HepG2 (cell line): ENCODE measurements at regions not wholly inside any gene's neighbourhood (a gene's known extent, or its start where the extent isn't known, plus 50 kb on each side); places are given as distances from the start of the nearest gene placed in this dataset.

Source experiments
- ATAC-seq: fragments of 200-7000 bp; cut with Tn5 transposase; 3 replicates; pipeline ENCODE4 v1.9.1; 2020; ENCODE audit warnings: mild to moderate bottlenecking, moderate library complexity
- BruUV-seq: library from RNA; stranded (reverse); fragments of 400-500 nt; replicated peaks from 2 replicates; lab custom pipeline; 2021; lab: Mats Ljungman, UMichigan
- CTCF ChIA-PET: fragments of 300-600 bp; formaldehyde crosslinking; extraction: SDS; loops from one replicate; lab custom pipeline; 2021; ENCODE audit warnings: low total read pairs, inconsistent platforms, low intra/inter-chr PET ratio; lab: Yijun Ruan, JAX
- POLR2A ChIA-PET: fragments of 350-600 bp; sonication (Branson Sonifier 250); formaldehyde crosslinking; loops from one replicate; lab custom pipeline; 2020; ENCODE audit warnings: antibody characterized with exemption, inconsistent platforms; lab: Yijun Ruan, JAX
- DNase-seq: peaks from one replicate; pipeline ENCODE4 v3.0.0-alpha.2; 2015; ENCODE audit warnings: low spot score
- FAIRE-seq: peaks from 3 replicates; lab custom pipeline; 2011; peaks lifted over from hg19 to GRCh38; lab: Jason Lieb, UNC
- H2AFZ ChIP-seq: one replicate; pipeline ENCODE4 v1.6.1; 2011; ENCODE audit warnings: low read length, inconsistent platforms
- H3K27ac ChIP-seq: fragments of 300-600 bp; 3 replicates; pipeline ENCODE4 v1.8.0; 2011; ENCODE audit warnings: mixed run types, mild to moderate bottlenecking, mixed read lengths, low read length, inconsistent platforms; ENCODE audit not compliant: insufficient read depth; ENCODE audit errors: extremely low read length
- H3K27me3 ChIP-seq, 2 experiments: fragments of 200-600 bp in 1 of 2; 2 replicates in 1 of 2; 3 replicates in 1 of 2; pipeline versions ENCODE4 v1.6.0 to v1.8.0; 2011; ENCODE audit warnings: low read length in 2 of 2, mild to moderate bottlenecking in 2 of 2, moderate library complexity in 2 of 2, inconsistent platforms in 1 of 2; ENCODE audit not compliant: insufficient read depth in 2 of 2, control insufficient read depth in 1 of 2
- H3K36me3 ChIP-seq, 2 experiments: fragments of 200-600 bp in 1 of 2; replicated peaks in 1 of 2; 2 replicates in 1 of 2; 3 replicates in 1 of 2; pipeline versions ENCODE4 v1.5.1 to v1.8.0; 2011; ENCODE audit warnings: low read length in 2 of 2, inconsistent platforms in 1 of 2; ENCODE audit not compliant: insufficient read depth in 2 of 2, control insufficient read depth in 1 of 2
- H3K4me1 ChIP-seq: 2 replicates; pipeline ENCODE4 v1.5.1; 2012; ENCODE audit warnings: low read length, inconsistent platforms; ENCODE audit not compliant: insufficient read depth
- H3K4me2 ChIP-seq: 2 replicates; pipeline ENCODE4 v1.6.0; 2011; ENCODE audit warnings: low read depth, low read length, inconsistent platforms
- H3K4me3 ChIP-seq, 3 experiments: fragments of 200-600 bp in 1 of 3; sonication (generic), shearing (Covaris generic) in 1 of 3; replicated peaks in 1 of 3; 2 replicates each; pipeline ENCODE4 v1.5.1; 2011 to 2016; ENCODE audit warnings: low read length in 3 of 3, inconsistent platforms in 2 of 3, low read depth in 2 of 3, mild to moderate bottlenecking in 2 of 3, control low read depth in 1 of 3, mixed read lengths in 1 of 3; ENCODE audit not compliant: insufficient read depth in 1 of 3
- H3K79me2 ChIP-seq: one replicate; pipeline ENCODE4 v1.6.1; 2011; ENCODE audit warnings: low read length, inconsistent platforms; ENCODE audit not compliant: insufficient read depth
- H3K9ac ChIP-seq: 2 replicates; pipeline ENCODE4 v1.6.0; 2011; ENCODE audit warnings: mild to moderate bottlenecking, low read depth, low read length, inconsistent platforms; ENCODE audit not compliant: insufficient read depth
- H3K9me3 ChIP-seq: 2 replicates; pipeline ENCODE4 v1.5.1; 2012; ENCODE audit warnings: mild to moderate bottlenecking, low read length
- H4K20me1 ChIP-seq: 2 replicates; pipeline ENCODE4 v1.6.0; 2011; ENCODE audit warnings: inconsistent platforms, mild to moderate bottlenecking, low read length, moderate library complexity; ENCODE audit not compliant: insufficient read depth
- DMAP1 ChIP-seq: IDR thresholded peaks from 2 replicates; pipeline ENCODE4 v1.6.1; 2016
- GTF2F1 ChIP-seq: fragments of 150-350 bp; IDR thresholded peaks from 2 replicates; pipeline ENCODE4 v1.6.1; 2014; ENCODE audit warnings: low read length
- MED1 ChIP-seq: sonication (generic); formaldehyde crosslinking; IDR thresholded peaks from 2 replicates; pipeline ENCODE4 v1.4.0; 2020; ENCODE audit warnings: missing genetic modification reagents
- MXI1 ChIP-seq: IDR thresholded peaks from 3 replicates; pipeline ENCODE4 v1.6.1; 2012; ENCODE audit warnings: low read depth, low read length, inconsistent platforms, borderline replicate concordance
- NFE2L2 ChIP-seq: fragments of 150-350 bp; IDR thresholded peaks from 2 replicates; pipeline ENCODE4 v1.6.1; 2014; ENCODE audit warnings: low read length
- POLR2A ChIP-seq, 2 experiments: IDR thresholded peaks; 2 replicates each; pipeline ENCODE4 v1.6.1; 2011; ENCODE audit warnings: low read depth in 2 of 2, low read length in 2 of 2, mild to moderate bottlenecking in 1 of 2, moderate library complexity in 1 of 2; ENCODE audit not compliant: insufficient read depth in 1 of 2
- TARDBP ChIP-seq: sonication (generic); formaldehyde crosslinking; IDR thresholded peaks from 2 replicates; pipeline ENCODE4 v1.8.0; 2022; ENCODE audit warnings: mild to moderate bottlenecking, missing genetic modification reagents
- ZBTB3 ChIP-seq: sonication (generic); formaldehyde crosslinking; IDR thresholded peaks from 2 replicates; pipeline ENCODE4 v1.4.0; 2020; ENCODE audit warnings: low read depth, mild to moderate bottlenecking, moderate library complexity, missing genetic modification reagents, borderline replicate concordance
- ZSCAN22 ChIP-seq: sonication (generic); formaldehyde crosslinking; IDR thresholded peaks from 2 replicates; pipeline ENCODE4 v1.4.0; 2020; ENCODE audit warnings: mild to moderate bottlenecking, missing genetic modification reagents
- ZXDC ChIP-seq: sonication (generic); formaldehyde crosslinking; IDR thresholded peaks from 2 replicates; pipeline ENCODE4 v1.5.0; 2020; ENCODE audit warnings: mild to moderate bottlenecking, missing genetic modification reagents
- WGBS: methylation state at CpG from one replicate; pipeline ENCODE4 v1.1.6; 2017; ENCODE audit warnings: low lambda C conversion rate; 5-methylcytosine and 5-hydroxymethylcytosine counted together
- in situ Hi-C: cut with HindIII; loops from 2 replicates; pipeline ENCODE4 v1.10.0; 2017; ENCODE audit warnings: low pct_unique_long_range_greater_than_20kb; ENCODE audit not compliant: extremely low pct_ligation_motif_present
- intact Hi-C: fragments of 100-400 bp; cut with micrococcal nuclease; formaldehyde crosslinking; loops from one replicate; pipeline ENCODE4 v1.10.0; 2022; ENCODE audit not compliant: unreplicated experiment
- TF ChIP-seq, protein P1 (sequence below): sonication (generic); formaldehyde crosslinking; IDR thresholded peaks from 2 replicates; pipeline ENCODE4 v1.8.0; 2022; ENCODE audit warnings: missing genetic modification reagents, mild to moderate bottlenecking, moderate library complexity, borderline replicate concordance
- TF ChIP-seq, protein P2 (sequence below): IDR thresholded peaks from 2 replicates; pipeline ENCODE4 v1.6.1; 2012; ENCODE audit warnings: low read depth, low read length, improper control_type of control experiment

- in situ Hi-C loops: no loop called here
- ATAC-seq: no peak
- CTCF ChIA-PET: no interaction called here
Observed at GRCh38 chr12:58314610-58315009, 373.2 kb downstream of the ATP23 start.

More at GRCh38 chr12:58314610-58315009, 373.2 kb downstream of the ATP23 start:
- 62% methylated on average over 5 of the region's 5 CpGs for WGBS
- intact Hi-C loops: no loop called here
- no TSS peak for BruUV-seq
- no peaks in the 10 kb centered on the region for H4K20me1 ChIP-seq
- no peak overlapping the region for H3K4me3 ChIP-seq
- no peak overlapping the region for H3K9ac ChIP-seq
- DNase-seq (no peak), FAIRE-seq (no peak)
- POLR2A ChIA-PET: no interaction called here
- H3K9me3 ChIP-seq: no peaks in the 10 kb centered on the region
- H3K27me3 ChIP-seq: no peaks in the 10 kb centered on the region
- H3K79me2 ChIP-seq: no peaks in the 10 kb centered on the region
- no peak overlapping the region for H3K4me2 ChIP-seq
- no peaks in the 10 kb centered on the region for H3K4me1 ChIP-seq
- H3K36me3 ChIP-seq: no peaks in the 10 kb centered on the region
- no peak overlapping the region for H2AFZ ChIP-seq
- TF ChIP-seq MXI1: no peak
- TF ChIP-seq GTF2F1: no peak
- no peak for TF ChIP-seq DMAP1
- TF ChIP-seq NFE2L2: no peak
- TF ChIP-seq ZSCAN22 (CRISPR knock-in tag): no peak
- no peak for TF ChIP-seq ZBTB3 (CRISPR knock-in tag)
- no peak for TF ChIP-seq MED1 (CRISPR knock-in tag)
- TF ChIP-seq POLR2A (IDR thresholded peaks at IDR 0.05; ENCODE audit: insufficient read depth in 1 of 2, low read depth in 2 of 2, low read length in 2 of 2): no peak
- no peak for TF ChIP-seq ZXDC (CRISPR knock-in tag)
- TF ChIP-seq, protein P1, sequence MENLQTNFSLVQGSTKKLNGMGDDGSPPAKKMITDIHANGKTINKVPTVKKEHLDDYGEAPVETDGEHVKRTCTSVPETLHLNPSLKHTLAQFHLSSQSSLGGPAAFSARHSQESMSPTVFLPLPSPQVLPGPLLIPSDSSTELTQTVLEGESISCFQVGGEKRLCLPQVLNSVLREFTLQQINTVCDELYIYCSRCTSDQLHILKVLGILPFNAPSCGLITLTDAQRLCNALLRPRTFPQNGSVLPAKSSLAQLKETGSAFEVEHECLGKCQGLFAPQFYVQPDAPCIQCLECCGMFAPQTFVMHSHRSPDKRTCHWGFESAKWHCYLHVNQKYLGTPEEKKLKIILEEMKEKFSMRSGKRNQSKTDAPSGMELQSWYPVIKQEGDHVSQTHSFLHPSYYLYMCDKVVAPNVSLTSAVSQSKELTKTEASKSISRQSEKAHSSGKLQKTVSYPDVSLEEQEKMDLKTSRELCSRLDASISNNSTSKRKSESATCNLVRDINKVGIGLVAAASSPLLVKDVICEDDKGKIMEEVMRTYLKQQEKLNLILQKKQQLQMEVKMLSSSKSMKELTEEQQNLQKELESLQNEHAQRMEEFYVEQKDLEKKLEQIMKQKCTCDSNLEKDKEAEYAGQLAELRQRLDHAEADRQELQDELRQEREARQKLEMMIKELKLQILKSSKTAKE: no peak
- TF ChIP-seq TARDBP: no peak
- TF ChIP-seq, protein P2, sequence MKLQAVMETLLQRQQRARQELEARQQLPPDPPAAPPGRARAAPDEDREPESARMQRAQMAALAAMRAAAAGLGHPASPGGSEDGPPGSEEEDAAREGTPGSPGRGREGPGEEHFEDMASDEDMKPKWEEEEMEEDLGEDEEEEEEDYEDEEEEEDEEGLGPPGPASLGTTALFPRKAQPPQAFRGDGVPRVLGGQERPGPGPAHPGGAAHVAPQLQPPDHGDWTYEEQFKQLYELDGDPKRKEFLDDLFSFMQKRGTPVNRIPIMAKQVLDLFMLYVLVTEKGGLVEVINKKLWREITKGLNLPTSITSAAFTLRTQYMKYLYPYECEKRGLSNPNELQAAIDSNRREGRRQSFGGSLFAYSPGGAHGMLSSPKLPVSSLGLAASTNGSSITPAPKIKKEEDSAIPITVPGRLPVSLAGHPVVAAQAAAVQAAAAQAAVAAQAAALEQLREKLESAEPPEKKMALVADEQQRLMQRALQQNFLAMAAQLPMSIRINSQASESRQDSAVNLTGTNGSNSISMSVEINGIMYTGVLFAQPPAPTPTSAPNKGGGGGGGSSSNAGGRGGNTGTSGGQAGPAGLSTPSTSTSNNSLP: no peak
- no peak overlapping the region for H3K27ac ChIP-seq
